ENCODE measurements at regions not wholly inside any gene's neighbourhood (a gene's known extent, or its start where the extent isn't known, plus 50 kb on each side); places are given as distances from the start of the nearest gene placed in this dataset.

GRCh38 chr7:106765727-106766355 lies 99.2 kb upstream of the PIK3CG start:
- DNase-seq = no peak
- H3K4me3 ChIP-seq (ENCODE audit: insufficient read depth, low read depth, low read length) = no peak overlapping the region
- no peaks in the 10 kb centered on the region for H3K36me3 ChIP-seq (replicated peaks; ENCODE audit: control insufficient read depth, insufficient read depth, low read length)
- no peaks in the 10 kb centered on the region for H3K27me3 ChIP-seq (ENCODE audit: control insufficient read depth, insufficient read depth, low read length)

GRCh38 chr7:106766551-106766950 lies 98.5 kb upstream of the PIK3CG start:
- Histone ChIP-seq H3K27me3 (ENCODE audit: control insufficient read depth, insufficient read depth, low read length) (no peaks in the 10 kb centered on the region), H3K36me3 (replicated peaks; ENCODE audit: control insufficient read depth, insufficient read depth, low read length) (no peaks in the 10 kb centered on the region), H3K4me3 (ENCODE audit: insufficient read depth, low read depth, low read length) (no peak overlapping the region)
- DNase-seq = no peak

- Histone ChIP-seq H3K27me3 (ENCODE audit: control insufficient read depth, insufficient read depth, low read length) (no peaks in the 10 kb centered on the region), H3K4me3 (ENCODE audit: insufficient read depth, low read depth, low read length) (no peak overlapping the region), H3K36me3 (replicated peaks; ENCODE audit: control insufficient read depth, insufficient read depth, low read length) (no peaks in the 10 kb centered on the region)
- DNase-seq = no peak
Observed at GRCh38 chr7:106767078-106767477, 98.0 kb upstream of the PIK3CG start.

- Histone ChIP-seq H3K36me3 (replicated peaks; ENCODE audit: control insufficient read depth, insufficient read depth, low read length) (no peaks in the 10 kb centered on the region), H3K4me3 (ENCODE audit: insufficient read depth, low read depth, low read length) (no peak overlapping the region), H3K27me3 (ENCODE audit: control insufficient read depth, insufficient read depth, low read length) (no peaks in the 10 kb centered on the region)
- no peak for DNase-seq
Observed at GRCh38 chr7:106767498-106768323, 97.4 kb upstream of the PIK3CG start.

- Histone ChIP-seq H3K36me3 (replicated peaks; ENCODE audit: control insufficient read depth, insufficient read depth, low read length) (no peaks in the 10 kb centered on the region), H3K27me3 (ENCODE audit: control insufficient read depth, insufficient read depth, low read length) (no peaks in the 10 kb centered on the region), H3K4me3 (ENCODE audit: insufficient read depth, low read depth, low read length) (no peak overlapping the region)
- no peak for DNase-seq
Observed at GRCh38 chr7:106768324-106768751, 96.7 kb upstream of the PIK3CG start.

GRCh38 chr7:106770191-106770590 lies 94.9 kb upstream of the PIK3CG start:
- H3K27me3 ChIP-seq (ENCODE audit: control insufficient read depth, insufficient read depth, low read length) = no peaks in the 10 kb centered on the region
- H3K36me3 ChIP-seq (replicated peaks; ENCODE audit: control insufficient read depth, insufficient read depth, low read length) = no peaks in the 10 kb centered on the region
- H3K4me3 ChIP-seq (ENCODE audit: insufficient read depth, low read depth, low read length) = no peak overlapping the region
- no peak for DNase-seq

GRCh38 chr7:106772655-106773108 lies 92.4 kb upstream of the PIK3CG start:
- H3K4me3 ChIP-seq (ENCODE audit: insufficient read depth, low read depth, low read length) = no peak overlapping the region
- DNase-seq = no peak
- H3K27me3 ChIP-seq (ENCODE audit: control insufficient read depth, insufficient read depth, low read length) = no peaks in the 10 kb centered on the region
- H3K36me3 ChIP-seq (replicated peaks; ENCODE audit: control insufficient read depth, insufficient read depth, low read length) = no peaks in the 10 kb centered on the region

- Histone ChIP-seq H3K4me3 (ENCODE audit: insufficient read depth, low read depth, low read length) (no peak overlapping the region), H3K27me3 (ENCODE audit: control insufficient read depth, insufficient read depth, low read length) (no peaks in the 10 kb centered on the region)
- no peak for DNase-seq
Observed at GRCh38 chr7:106773228-106773627, 91.9 kb upstream of the PIK3CG start.

GRCh38 chr7:106773721-106774120 lies 91.4 kb upstream of the PIK3CG start:
- H3K36me3 ChIP-seq (replicated peaks; ENCODE audit: control insufficient read depth, insufficient read depth, low read length) = no peaks in the 10 kb centered on the region
- H3K4me3 ChIP-seq (ENCODE audit: insufficient read depth, low read depth, low read length) = no peak overlapping the region
- H3K27me3 ChIP-seq (ENCODE audit: control insufficient read depth, insufficient read depth, low read length) = no peaks in the 10 kb centered on the region
- DNase-seq = no peak

More at GRCh38 chr7:106773228-106773627, 91.9 kb upstream of the PIK3CG start:
- H3K36me3 ChIP-seq (replicated peaks; ENCODE audit: control insufficient read depth, insufficient read depth, low read length) = no peaks in the 10 kb centered on the region

GRCh38 chr7:106774213-106774767 lies 90.8 kb upstream of the PIK3CG start:
- DNase-seq = no peak
- no peaks in the 10 kb centered on the region for H3K27me3 ChIP-seq (ENCODE audit: control insufficient read depth, insufficient read depth, low read length)
- no peaks in the 10 kb centered on the region for H3K36me3 ChIP-seq (replicated peaks; ENCODE audit: control insufficient read depth, insufficient read depth, low read length)
- H3K4me3 ChIP-seq (ENCODE audit: insufficient read depth, low read depth, low read length) = no peak overlapping the region

GRCh38 chr7:106774768-106775551 lies 90.1 kb upstream of the PIK3CG start:
- no peak overlapping the region for H3K4me3 ChIP-seq (ENCODE audit: insufficient read depth, low read depth, low read length)
- no peak for DNase-seq
- no peaks in the 10 kb centered on the region for H3K27me3 ChIP-seq (ENCODE audit: control insufficient read depth, insufficient read depth, low read length)
- no peaks in the 10 kb centered on the region for H3K36me3 ChIP-seq (replicated peaks; ENCODE audit: control insufficient read depth, insufficient read depth, low read length)

- no peaks in the 10 kb centered on the region for H3K27me3 ChIP-seq (ENCODE audit: control insufficient read depth, insufficient read depth, low read length)
- H3K36me3 ChIP-seq (replicated peaks; ENCODE audit: control insufficient read depth, insufficient read depth, low read length) = no peaks in the 10 kb centered on the region
- H3K4me3 ChIP-seq (ENCODE audit: insufficient read depth, low read depth, low read length) = no peak overlapping the region
- DNase-seq = no peak
Observed at GRCh38 chr7:106775552-106775936, 89.5 kb upstream of the PIK3CG start.

- no peaks in the 10 kb centered on the region for H3K36me3 ChIP-seq (replicated peaks; ENCODE audit: control insufficient read depth, insufficient read depth, low read length)
- DNase-seq = no peak
- H3K4me3 ChIP-seq (ENCODE audit: insufficient read depth, low read depth, low read length) = no peak overlapping the region
- H3K27me3 ChIP-seq (ENCODE audit: control insufficient read depth, insufficient read depth, low read length) = no peaks in the 10 kb centered on the region
Observed at GRCh38 chr7:106775975-106776607, 89.0 kb upstream of the PIK3CG start.

Data from H7 (cell line).